GM23248 (cell line): ENCODE measurements at regions not wholly inside any gene's neighbourhood (a gene's known extent, or its start where the extent isn't known, plus 50 kb on each side); places are given as distances from the start of the nearest gene placed in this dataset.

Source experiments
- DNase-seq: peaks from one replicate; pipeline ENCODE4 v3.0.0-alpha.2; 2015
- H2AFZ ChIP-seq: fragments of 200-600 bp; sonication (generic); 2 replicates; pipeline ENCODE4 v1.6.1; 2016; ENCODE audit warnings: antibody characterized with exemption
- H3F3A ChIP-seq: fragments of 200-600 bp; sonication (generic); 2 replicates; pipeline ENCODE4 v1.6.1; 2016; ENCODE audit warnings: mild to moderate bottlenecking, antibody characterized with exemption, mixed run types; ENCODE audit not compliant: insufficient read depth
- H3K27ac ChIP-seq: fragments of 200-600 bp; sonication (generic); 2 replicates; pipeline ENCODE4 v1.5.1; 2016; ENCODE audit warnings: mild to moderate bottlenecking
- H3K27me3 ChIP-seq: fragments of 200-600 bp; sonication (generic); replicated peaks from 2 replicates; pipeline ENCODE4 v1.6.1; 2016; ENCODE audit warnings: mild to moderate bottlenecking; ENCODE audit not compliant: insufficient read depth
- H3K36me3 ChIP-seq: fragments of 200-600 bp; sonication (generic); 2 replicates; pipeline ENCODE4 v1.6.1; 2016; ENCODE audit warnings: low read depth, mild to moderate bottlenecking
- H3K4me1 ChIP-seq: fragments of 200-600 bp; sonication (generic); 2 replicates; pipeline ENCODE4 v1.6.1; 2016; ENCODE audit warnings: mild to moderate bottlenecking; ENCODE audit not compliant: insufficient read depth
- H3K4me2 ChIP-seq: fragments of 200-600 bp; sonication (generic); one replicate; pipeline ENCODE4 v1.6.1; 2016; ENCODE audit warnings: mild to moderate bottlenecking; ENCODE audit not compliant: unreplicated experiment
- H3K4me3 ChIP-seq: fragments of 200-600 bp; sonication (generic); 2 replicates; pipeline ENCODE4 v1.5.1; 2016; ENCODE audit warnings: mild to moderate bottlenecking
- H3K79me2 ChIP-seq: fragments of 200-600 bp; sonication (generic); 2 replicates; pipeline ENCODE4 v1.6.1; 2016; ENCODE audit warnings: mild to moderate bottlenecking; ENCODE audit not compliant: insufficient read depth
- H3K9ac ChIP-seq: fragments of 200-600 bp; sonication (generic); 2 replicates; pipeline ENCODE4 v1.6.1; 2016; ENCODE audit warnings: mild to moderate bottlenecking
- H3K9me2 ChIP-seq: fragments of 200-600 bp; sonication (generic); 2 replicates; pipeline ENCODE4 v1.6.1; 2016; ENCODE audit warnings: mixed run types, mild to moderate bottlenecking, moderate library complexity; ENCODE audit not compliant: insufficient read depth
- H3K9me3 ChIP-seq: fragments of 200-600 bp; sonication (generic); one replicate; pipeline ENCODE4 v1.6.1; 2017; ENCODE audit warnings: low read depth
- H4K20me1 ChIP-seq: fragments of 200-600 bp; sonication (generic); 2 replicates; pipeline ENCODE4 v1.6.0; 2016; ENCODE audit not compliant: insufficient read depth
- EZH2 ChIP-seq: fragments of 200-600 bp; sonication (generic); IDR thresholded peaks from 2 replicates; pipeline ENCODE4 v1.6.1; 2018; ENCODE audit warnings: antibody characterized with exemption, mild to moderate bottlenecking; ENCODE audit not compliant: insufficient read depth, poor library complexity, severe bottlenecking
- EZH2phosphoT487 ChIP-seq: fragments of 200-600 bp; sonication (generic); IDR thresholded peaks from 2 replicates; pipeline ENCODE4 v1.6.1; 2018; ENCODE audit warnings: antibody characterized with exemption, moderate library complexity, mild to moderate bottlenecking, low read depth; ENCODE audit not compliant: insufficient read depth
- WGBS, 2 experiments: methylation state at CpG; one replicate each; pipeline ENCODE4 v1.1.6; 2015 to 2017; ENCODE audit warnings: low lambda C conversion rate in 2 of 2, low coverage in 1 of 2; ENCODE audit errors: missing lambda C conversion rate in 2 of 2; 5-methylcytosine and 5-hydroxymethylcytosine counted together
- in situ Hi-C: fragments of 300-500 bp; cut with MboI; formaldehyde crosslinking; loops from 2 replicates; pipeline ENCODE4 v1.15.0; 2020

- H3K9me3 ChIP-seq: no peaks in the 10 kb centered on the region
- WGBS, 2 experiments: 73 to 75% methylated on average over 6 of the region's 6 CpGs
- no peaks in the 10 kb centered on the region for H3K36me3 ChIP-seq
- H3K9ac ChIP-seq: no peak overlapping the region
- H4K20me1 ChIP-seq: no peaks in the 10 kb centered on the region
- no peaks in the 10 kb centered on the region for H3K4me1 ChIP-seq
- no peak overlapping the region for H3K4me3 ChIP-seq
- no peak for TF ChIP-seq EZH2phosphoT487
- TF ChIP-seq EZH2: no peak
- H2AFZ ChIP-seq: no peak overlapping the region
- H3K27me3 ChIP-seq: peaks cover 39% of the 10 kb centered on the region
- H3K79me2 ChIP-seq: no peaks in the 10 kb centered on the region
- in situ Hi-C loops: no loop called here
- DNase-seq: no peak
- no peaks in the 10 kb centered on the region for H3F3A ChIP-seq
- no peak overlapping the region for H3K27ac ChIP-seq
- no peak overlapping the region for H3K4me2 ChIP-seq
- no peaks in the 10 kb centered on the region for H3K9me2 ChIP-seq
Measured at GRCh38 chr20:57866250-57867106, 156.7 kb upstream of the PMEPA1 start.

- Histone ChIP-seq H2AFZ (no peak overlapping the region), H3K36me3 (no peaks in the 10 kb centered on the region), H3K9ac (no peak overlapping the region), H3K27ac (no peak overlapping the region), H3K4me3 (no peak overlapping the region), H3K27me3 (peaks cover 34% of the 10 kb centered on the region), H3F3A (no peaks in the 10 kb centered on the region), H3K9me3 (no peaks in the 10 kb centered on the region), H4K20me1 (no peaks in the 10 kb centered on the region), H3K4me1 (no peaks in the 10 kb centered on the region), H3K79me2 (no peaks in the 10 kb centered on the region), H3K4me2 (no peak overlapping the region), H3K9me2 (no peaks in the 10 kb centered on the region)
- WGBS, 2 experiments: 85 to 87% methylated on average over 2 of the region's 2 CpGs
- TF ChIP-seq EZH2 (no peak), EZH2phosphoT487 (no peak)
- in situ Hi-C loops: no loop called here
- DNase-seq: no peak
Measured at GRCh38 chr20:57865266-57865665, 155.5 kb upstream of the PMEPA1 start.

GRCh38 chr20:57860576-57860975 lies 150.8 kb upstream of the PMEPA1 start:
- Histone ChIP-seq H3K36me3 (no peaks in the 10 kb centered on the region), H3K9ac (no peak overlapping the region), H3F3A (no peaks in the 10 kb centered on the region), H3K4me1 (no peaks in the 10 kb centered on the region), H3K4me3 (no peak overlapping the region), H3K27ac (no peak overlapping the region), H3K9me3 (no peaks in the 10 kb centered on the region), H3K27me3 (peaks cover 27% of the 10 kb centered on the region), H2AFZ (no peak overlapping the region), H3K4me2 (no peak overlapping the region), H4K20me1 (no peaks in the 10 kb centered on the region), H3K9me2 (no peaks in the 10 kb centered on the region), H3K79me2 (no peaks in the 10 kb centered on the region)
- 73% methylated on average over 6 of the region's 6 CpGs for WGBS, 2 experiments
- no peak for DNase-seq
- in situ Hi-C loops: no loop called here
- TF ChIP-seq EZH2phosphoT487 (no peak), EZH2 (no peak)

- no peaks in the 10 kb centered on the region for H3K4me1 ChIP-seq
Measured at GRCh38 chr20:57857969-57858368, 148.2 kb upstream of the PMEPA1 start.

More at GRCh38 chr20:57857969-57858368, 148.2 kb upstream of the PMEPA1 start:
- H3K27me3 ChIP-seq: peaks cover 11% of the 10 kb centered on the region
- H3K9ac ChIP-seq: no peak overlapping the region
- H4K20me1 ChIP-seq: no peaks in the 10 kb centered on the region
- H3K27ac ChIP-seq: no peak overlapping the region
- no peak for DNase-seq
- no peaks in the 10 kb centered on the region for H3F3A ChIP-seq
- WGBS, 2 experiments: 95 to 98% methylated on average over 2 of the region's 2 CpGs
- no peaks in the 10 kb centered on the region for H3K36me3 ChIP-seq
- H3K9me3 ChIP-seq: no peaks in the 10 kb centered on the region
- H3K4me2 ChIP-seq: no peak overlapping the region
- in situ Hi-C loops: no loop called here
- TF ChIP-seq EZH2: no peak
- TF ChIP-seq EZH2phosphoT487: no peak
- no peak overlapping the region for H3K4me3 ChIP-seq
- H3K79me2 ChIP-seq: no peaks in the 10 kb centered on the region
- no peaks in the 10 kb centered on the region for H3K9me2 ChIP-seq
- H2AFZ ChIP-seq: no peak overlapping the region
